ENCODE measurements at regions not wholly inside any gene's neighbourhood (a gene's known extent, or its start where the extent isn't known, plus 50 kb on each side); places are given as distances from the start of the nearest gene placed in this dataset.

DNA sequence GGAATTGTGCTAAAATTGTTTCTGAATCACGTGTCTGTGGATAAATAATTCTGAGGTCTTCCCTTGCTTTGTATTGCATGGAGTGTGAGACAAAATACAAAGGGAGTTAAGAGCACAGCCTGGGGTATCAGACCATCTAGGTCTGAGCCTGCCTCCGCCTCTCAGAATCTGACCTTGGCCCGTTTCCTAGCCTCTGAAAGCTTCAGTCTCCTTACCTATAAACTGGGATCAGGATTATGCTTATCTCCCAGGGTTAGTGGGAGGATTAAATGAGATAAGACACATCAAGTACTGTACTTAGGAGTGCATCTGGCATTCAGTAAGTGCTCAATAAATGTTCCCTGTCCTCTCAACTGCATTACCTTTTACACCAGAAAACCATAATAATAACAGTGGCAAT lies 140.6 kb upstream of the TENM3 start:
- H3K27ac Mint-ChIP-seq (ENCODE audit: unreplicated experiment), result no peak overlapping the region
- no peak for FAIRE-seq
- no peak for TF ChIP-seq EZH2 (IDR thresholded peaks at IDR 0.05; ENCODE audit: insufficient read depth, low read length)
- TF ChIP-seq CTCF (IDR thresholded peaks at IDR 0.05; ENCODE audit: insufficient read depth, low read depth, low read length), result no peak

DNA sequence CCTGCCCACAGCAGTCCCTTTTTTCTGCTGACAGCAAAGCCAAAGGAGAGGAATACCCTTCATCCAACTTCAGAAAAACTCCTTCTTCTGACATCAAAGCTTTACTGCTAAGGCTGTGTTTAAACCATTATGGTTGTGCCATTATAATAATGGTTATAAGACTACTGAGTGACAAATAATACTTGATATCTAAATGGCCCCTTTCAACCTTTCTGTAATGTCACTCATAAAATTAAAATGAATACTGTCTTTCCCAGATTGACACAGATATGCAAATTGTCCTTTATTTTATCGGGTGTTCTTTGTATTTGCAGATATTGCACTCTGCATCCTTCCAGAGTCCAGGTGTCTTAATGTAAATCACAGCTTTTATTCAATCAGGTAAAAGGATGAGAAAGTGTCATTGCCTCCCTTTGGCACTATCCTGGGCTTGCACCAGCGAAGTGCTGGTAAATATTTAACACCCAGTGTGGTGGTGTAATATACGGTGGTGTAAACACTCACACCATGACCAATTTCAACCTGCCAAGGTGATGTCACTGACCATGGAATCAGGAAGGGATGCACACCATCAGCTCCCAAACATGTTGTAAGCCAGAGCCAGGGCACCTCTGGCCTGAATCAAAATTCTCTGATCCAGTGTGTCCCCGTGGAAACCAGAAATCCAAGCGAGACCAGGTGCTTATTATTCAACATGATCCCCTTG lies 139.4 kb upstream of the TENM3 start:
- TF ChIP-seq CTCF (IDR thresholded peaks at IDR 0.05; ENCODE audit: insufficient read depth, low read depth, low read length) (no peak), EZH2 (IDR thresholded peaks at IDR 0.05; ENCODE audit: insufficient read depth, low read length) (no peak)
- FAIRE-seq, result no peak
- Mint-ChIP-seq H3K4me3 (ENCODE audit: unreplicated experiment) (no peak overlapping the region), H3K4me1 (ENCODE audit: low read depth, unreplicated experiment) (no peaks in the 10 kb centered on the region), H3K9me3 (ENCODE audit: unreplicated experiment) (no peaks in the 10 kb centered on the region), H3K27ac (ENCODE audit: unreplicated experiment) (no peak overlapping the region), H3K36me3 (ENCODE audit: low read depth, unreplicated experiment) (no peaks in the 10 kb centered on the region), H3K27me3 (ENCODE audit: low read depth, unreplicated experiment) (no peaks in the 10 kb centered on the region)
- Histone ChIP-seq H3K9ac (ENCODE audit: low read length) (no peak overlapping the region), H2AFZ (ENCODE audit: low read depth, low read length) (no peak overlapping the region), H3K27me3 (ENCODE audit: insufficient read depth, low read length) (no peaks in the 10 kb centered on the region), H4K20me1 (ENCODE audit: insufficient read depth, low read length) (no peaks in the 10 kb centered on the region), H3K79me2 (ENCODE audit: insufficient read depth, low read length) (no peaks in the 10 kb centered on the region), H3K27ac (ENCODE audit: low read depth, low read length) (no peak overlapping the region), H3K9me3 (ENCODE audit: insufficient read depth, low read depth, low read length) (no peaks in the 10 kb centered on the region), H3K4me3 (ENCODE audit: insufficient read depth, low read depth, low read length) (no peak overlapping the region), H3K4me1 (ENCODE audit: insufficient read depth, low read length) (no peaks in the 10 kb centered on the region), H3K4me2 (ENCODE audit: low read length) (no peak overlapping the region), H3K36me3 (ENCODE audit: insufficient read depth, low read length) (no peaks in the 10 kb centered on the region)
- DNase-seq (ENCODE audit: low read depth), result no peak

More for the DNA sequence above, 140.6 kb upstream of the TENM3 start:
- Histone ChIP-seq H3K27me3 (ENCODE audit: insufficient read depth, low read length) (no peaks in the 10 kb centered on the region), H3K9ac (ENCODE audit: low read length) (no peak overlapping the region), H3K79me2 (ENCODE audit: insufficient read depth, low read length) (no peaks in the 10 kb centered on the region), H4K20me1 (ENCODE audit: insufficient read depth, low read length) (no peaks in the 10 kb centered on the region), H3K27ac (ENCODE audit: low read depth, low read length) (no peak overlapping the region), H3K4me3 (ENCODE audit: insufficient read depth, low read depth, low read length) (no peak overlapping the region), H2AFZ (ENCODE audit: low read depth, low read length) (no peak overlapping the region), H3K36me3 (ENCODE audit: insufficient read depth, low read length) (no peaks in the 10 kb centered on the region), H3K9me3 (ENCODE audit: insufficient read depth, low read depth, low read length) (no peaks in the 10 kb centered on the region), H3K4me2 (ENCODE audit: low read length) (no peak overlapping the region), H3K4me1 (ENCODE audit: insufficient read depth, low read length) (no peaks in the 10 kb centered on the region)
- no peaks in the 10 kb centered on the region for H3K27me3 Mint-ChIP-seq (ENCODE audit: low read depth, unreplicated experiment)
- DNase-seq (ENCODE audit: low read depth), result no peak
- no peaks in the 10 kb centered on the region for H3K9me3 Mint-ChIP-seq (ENCODE audit: unreplicated experiment)
- H3K4me3 Mint-ChIP-seq (ENCODE audit: unreplicated experiment), result no peak overlapping the region
- no peaks in the 10 kb centered on the region for H3K36me3 Mint-ChIP-seq (ENCODE audit: low read depth, unreplicated experiment)
- no peaks in the 10 kb centered on the region for H3K4me1 Mint-ChIP-seq (ENCODE audit: low read depth, unreplicated experiment)

DNA sequence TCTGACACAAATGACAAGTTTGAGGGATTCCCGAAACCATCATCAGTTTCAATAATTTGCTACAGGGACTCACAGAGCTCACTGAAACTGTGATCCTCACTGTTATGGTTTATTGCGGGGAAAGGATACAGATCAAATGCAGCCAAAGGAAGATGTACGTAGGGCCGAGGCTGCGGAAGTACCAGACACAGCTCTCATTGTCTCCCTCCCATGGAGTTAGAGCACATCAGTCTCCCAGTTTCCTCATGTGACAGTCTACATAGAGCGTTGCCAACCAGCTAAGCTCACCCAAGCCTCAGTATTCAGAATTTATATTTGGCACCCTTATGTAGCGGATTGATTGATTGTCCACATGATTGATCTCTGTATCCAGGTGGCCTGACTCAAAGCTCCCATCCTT lies 137.8 kb upstream of the TENM3 start:
- Mint-ChIP-seq H3K4me1 (ENCODE audit: low read depth, unreplicated experiment) (no peaks in the 10 kb centered on the region), H3K4me3 (ENCODE audit: unreplicated experiment) (no peak overlapping the region), H3K36me3 (ENCODE audit: low read depth, unreplicated experiment) (no peaks in the 10 kb centered on the region), H3K9me3 (ENCODE audit: unreplicated experiment) (no peaks in the 10 kb centered on the region), H3K27ac (ENCODE audit: unreplicated experiment) (no peak overlapping the region), H3K27me3 (ENCODE audit: low read depth, unreplicated experiment) (no peaks in the 10 kb centered on the region)
- no peak overlapping the region for H3K4me2 ChIP-seq (ENCODE audit: low read length)
- no peaks in the 10 kb centered on the region for H3K36me3 ChIP-seq (ENCODE audit: insufficient read depth, low read length)
- H4K20me1 ChIP-seq (ENCODE audit: insufficient read depth, low read length), result no peaks in the 10 kb centered on the region
- H3K27me3 ChIP-seq (ENCODE audit: insufficient read depth, low read length), result no peaks in the 10 kb centered on the region
- no peaks in the 10 kb centered on the region for H3K4me1 ChIP-seq (ENCODE audit: insufficient read depth, low read length)
- DNase-seq (ENCODE audit: low read depth) (no peak), FAIRE-seq (no peak)
- H3K9ac ChIP-seq (ENCODE audit: low read length), result no peak overlapping the region
- no peak overlapping the region for H2AFZ ChIP-seq (ENCODE audit: low read depth, low read length)
- H3K4me3 ChIP-seq (ENCODE audit: insufficient read depth, low read depth, low read length), result no peak overlapping the region
- H3K27ac ChIP-seq (ENCODE audit: low read depth, low read length), result no peak overlapping the region
- TF ChIP-seq CTCF (IDR thresholded peaks at IDR 0.05; ENCODE audit: insufficient read depth, low read depth, low read length), result no peak
- TF ChIP-seq EZH2 (IDR thresholded peaks at IDR 0.05; ENCODE audit: insufficient read depth, low read length), result no peak
- H3K9me3 ChIP-seq (ENCODE audit: insufficient read depth, low read depth, low read length), result no peaks in the 10 kb centered on the region
- H3K79me2 ChIP-seq (ENCODE audit: insufficient read depth, low read length), result no peaks in the 10 kb centered on the region
